Endothelial cell of umbilical vein (primary cell): ENCODE measurements at regions not wholly inside any gene's neighbourhood (a gene's known extent, or its start where the extent isn't known, plus 50 kb on each side); places are given as distances from the start of the nearest gene placed in this dataset.

Experiments used
- BruUV-seq: library from RNA; stranded (reverse); fragments of 400-500 nt; replicated peaks from 2 replicates; lab custom pipeline; 2021; lab: Mats Ljungman, UMichigan
- CTCF ChIA-PET: fragments of 300-600, 350-600 bp; sonication (Branson Sonifier 250); formaldehyde crosslinking; loops from one replicate; lab custom pipeline; 2021; ENCODE audit warnings: antibody characterized with exemption, inconsistent platforms; lab: Charles Lee
- POLR2A ChIA-PET: fragments of 300-600, 350-600 bp; sonication (Branson Sonifier 250); formaldehyde crosslinking; loops from one replicate; lab custom pipeline; 2021; ENCODE audit warnings: antibody characterized with exemption, inconsistent platforms; lab: Charles Lee
- DNase-seq: peaks from one replicate; pipeline ENCODE4 v3.0.0-alpha.2; 2011; ENCODE audit warnings: low read depth, low spot score
- FAIRE-seq: peaks from 2 replicates; lab custom pipeline; 2011; peaks lifted over from hg19 to GRCh38; lab: Jason Lieb, UNC
- H2AFZ ChIP-seq: 2 replicates; pipeline ENCODE4 v1.6.0; 2012; ENCODE audit warnings: low read depth, low read length, control low read depth, inconsistent platforms
- H3K27ac ChIP-seq: 2 replicates; pipeline ENCODE4 v1.5.1; 2011; ENCODE audit warnings: low read depth, mild to moderate bottlenecking, control low read depth, low read length, moderate library complexity; ENCODE audit not compliant: insufficient read depth
- H3K27me3 ChIP-seq, 2 experiments: 2 replicates each; pipeline versions ENCODE4 v1.6.0 to v1.6.1; 2011; ENCODE audit warnings: low read length in 2 of 2, mixed read lengths in 1 of 2; ENCODE audit not compliant: control insufficient read depth in 2 of 2, insufficient read depth in 2 of 2
- H3K36me3 ChIP-seq, 2 experiments: 2 replicates in 1 of 2; 3 replicates in 1 of 2; pipeline ENCODE4 v1.5.1; 2011; ENCODE audit warnings: low read length in 2 of 2, mild to moderate bottlenecking in 1 of 2, moderate library complexity in 1 of 2; ENCODE audit not compliant: control insufficient read depth in 2 of 2, insufficient read depth in 2 of 2; ENCODE audit errors: extremely low read depth in 1 of 2
- H3K4me1 ChIP-seq: 3 replicates; pipeline ENCODE4 v1.5.1; 2011; ENCODE audit warnings: mild to moderate bottlenecking, low read length; ENCODE audit not compliant: control insufficient read depth, insufficient read depth; ENCODE audit errors: extremely low read depth
- H3K4me2 ChIP-seq: 2 replicates; pipeline ENCODE4 v1.6.1; 2011; ENCODE audit warnings: low read length, control low read depth, mixed read lengths; ENCODE audit not compliant: insufficient read depth
- H3K4me3 ChIP-seq, 3 experiments: fragments of 200-600 bp in 1 of 3; sonication (generic), shearing (Covaris generic) in 1 of 3; replicated peaks in 1 of 3; 2 replicates each; pipeline ENCODE4 v1.5.1; 2011 to 2016; ENCODE audit warnings: control low read depth in 3 of 3, low read length in 3 of 3, mild to moderate bottlenecking in 2 of 3, inconsistent platforms in 1 of 3, low read depth in 1 of 3, moderate library complexity in 1 of 3; ENCODE audit not compliant: insufficient read depth in 1 of 3
- H3K79me2 ChIP-seq: 2 replicates; pipeline ENCODE4 v1.6.0; 2012; ENCODE audit warnings: low read length, inconsistent platforms; ENCODE audit not compliant: control insufficient read depth, insufficient read depth
- H3K9ac ChIP-seq: replicated peaks from 2 replicates; pipeline ENCODE3; 2011; ENCODE audit warnings: low read length, control low read depth; ENCODE audit not compliant: insufficient read depth; ENCODE audit errors: extremely low read depth
- H3K9me1 ChIP-seq: replicated peaks from 3 replicates; pipeline ENCODE4 v1.6.0; 2011; ENCODE audit warnings: mild to moderate bottlenecking, low read length; ENCODE audit not compliant: control insufficient read depth, insufficient read depth; ENCODE audit errors: extremely low read depth
- H3K9me3 ChIP-seq: replicated peaks from 2 replicates; pipeline ENCODE4 v1.5.1; 2012; ENCODE audit warnings: low read length, inconsistent platforms; ENCODE audit not compliant: control insufficient read depth, insufficient read depth
- H4K20me1 ChIP-seq: replicated peaks from 2 replicates; pipeline ENCODE3; 2011; ENCODE audit warnings: mild to moderate bottlenecking, low read length; ENCODE audit not compliant: control insufficient read depth, insufficient read depth; ENCODE audit errors: extremely low read depth
- EZH2 ChIP-seq: IDR thresholded peaks from 2 replicates; pipeline ENCODE4 v1.6.1; 2012; ENCODE audit warnings: borderline replicate concordance, low read depth, mild to moderate bottlenecking, moderate library complexity, low read length, inconsistent platforms; ENCODE audit not compliant: severe bottlenecking
- FOS ChIP-seq: IDR thresholded peaks from 2 replicates; pipeline ENCODE4 v1.6.1; 2011; ENCODE audit warnings: mild to moderate bottlenecking, low read length, moderate library complexity, borderline replicate concordance; ENCODE audit not compliant: insufficient read depth
- GATA2 ChIP-seq: IDR thresholded peaks from 2 replicates; pipeline ENCODE4 v1.7.0; 2011; ENCODE audit warnings: low read depth, mild to moderate bottlenecking, moderate library complexity, mixed read lengths, low read length; ENCODE audit not compliant: insufficient read length, insufficient read depth
- JUN ChIP-seq: IDR thresholded peaks from 2 replicates; pipeline ENCODE4 v1.6.1; 2011; ENCODE audit warnings: borderline replicate concordance, low read depth; ENCODE audit not compliant: insufficient read length, insufficient read depth
- MYC ChIP-seq: IDR thresholded peaks from one replicate; pipeline ENCODE4 v1.6.1; 2011; ENCODE audit warnings: mild to moderate bottlenecking, low read depth, low read length
- POLR2A ChIP-seq: IDR thresholded peaks from 2 replicates; pipeline ENCODE4 v1.6.1; 2012; ENCODE audit warnings: low read depth, mild to moderate bottlenecking, control low read depth, low read length
- POLR2AphosphoS5 ChIP-seq: IDR thresholded peaks from 2 replicates; pipeline ENCODE4 v1.6.1; 2012; ENCODE audit warnings: low read depth, mild to moderate bottlenecking, control low read depth, low read length, moderate library complexity; ENCODE audit not compliant: insufficient read depth
- dilution Hi-C: fragments of 300-500 bp; cut with MboI; formaldehyde crosslinking; loops from one replicate; pipeline ENCODE4 v1.15.0; 2019; ENCODE audit warnings: low sequenced_read_pairs; ENCODE audit not compliant: extremely low pct_ligation_motif_present
- intact Hi-C: fragments of 100-400 bp; cut with micrococcal nuclease; formaldehyde crosslinking; loops from one replicate; pipeline ENCODE4 v1.10.0; 2022
- TF ChIP-seq, protein P1 (sequence below): IDR thresholded peaks from 2 replicates; pipeline ENCODE4 v1.6.1; 2011; ENCODE audit not compliant: insufficient read depth, insufficient read length
- TF ChIP-seq, protein P2 (sequence below), 2 donors: IDR thresholded peaks; 1 replicate in 1 of 2; 2 replicates in 1 of 2; pipeline ENCODE4 v1.5.1; 2011; ENCODE audit warnings: low read length in 2 of 2, mild to moderate bottlenecking in 2 of 2, moderate library complexity in 2 of 2, control low read depth in 1 of 2, inconsistent platforms in 1 of 2, low read depth in 1 of 2; ENCODE audit not compliant: insufficient read depth in 1 of 2; ENCODE audit errors: extremely low read depth in 1 of 2

DNA sequence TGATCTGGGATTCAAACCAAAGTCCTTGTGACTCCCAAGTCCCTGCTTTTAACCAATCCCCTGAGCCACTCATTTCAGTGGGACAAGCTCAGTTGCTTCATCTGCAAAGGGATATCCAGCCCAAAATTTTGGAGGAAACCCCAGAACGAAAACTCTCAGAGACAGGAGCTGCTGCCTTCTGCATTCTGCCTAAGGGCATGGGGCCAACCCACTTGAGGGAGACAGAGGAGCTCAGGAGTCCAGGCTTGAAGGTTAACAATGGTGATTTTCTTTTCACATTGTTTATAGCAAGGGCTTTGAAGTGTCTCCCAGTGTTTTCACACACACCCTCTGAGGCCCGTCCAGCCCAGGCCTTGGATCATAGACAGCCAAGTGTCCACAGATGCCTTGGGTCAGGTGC lies 148.1 kb upstream of the CTTNBP2NL start:
- no TSS peak for BruUV-seq
- CTCF ChIA-PET = no interaction called here
- no peaks in the 10 kb centered on the region for H3K9me3 ChIP-seq
- FAIRE-seq = no peak
- H2AFZ ChIP-seq = no peak overlapping the region
- no peaks in the 10 kb centered on the region for H3K4me1 ChIP-seq
- H3K4me2 ChIP-seq = no peak overlapping the region
- H3K9me1 ChIP-seq = no peaks in the 10 kb centered on the region
- dilution Hi-C loops = no loop called here
- no peak for DNase-seq
- H3K4me3 ChIP-seq = no peak overlapping the region
- H3K9ac ChIP-seq = no peak overlapping the region
- intact Hi-C loops = no loop called here
- no peaks in the 10 kb centered on the region for H3K36me3 ChIP-seq
- no peaks in the 10 kb centered on the region for H3K79me2 ChIP-seq
- no peaks in the 10 kb centered on the region for H4K20me1 ChIP-seq
- POLR2A ChIA-PET = no interaction called here
- no peaks in the 10 kb centered on the region for H3K27me3 ChIP-seq
- TF ChIP-seq MYC = no peak
- TF ChIP-seq FOS = no peak
- TF ChIP-seq POLR2AphosphoS5 = no peak
- TF ChIP-seq POLR2A = no peak
- TF ChIP-seq, protein P1, sequence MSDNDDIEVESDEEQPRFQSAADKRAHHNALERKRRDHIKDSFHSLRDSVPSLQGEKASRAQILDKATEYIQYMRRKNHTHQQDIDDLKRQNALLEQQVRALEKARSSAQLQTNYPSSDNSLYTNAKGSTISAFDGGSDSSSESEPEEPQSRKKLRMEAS = no peak
- TF ChIP-seq, protein P2, sequence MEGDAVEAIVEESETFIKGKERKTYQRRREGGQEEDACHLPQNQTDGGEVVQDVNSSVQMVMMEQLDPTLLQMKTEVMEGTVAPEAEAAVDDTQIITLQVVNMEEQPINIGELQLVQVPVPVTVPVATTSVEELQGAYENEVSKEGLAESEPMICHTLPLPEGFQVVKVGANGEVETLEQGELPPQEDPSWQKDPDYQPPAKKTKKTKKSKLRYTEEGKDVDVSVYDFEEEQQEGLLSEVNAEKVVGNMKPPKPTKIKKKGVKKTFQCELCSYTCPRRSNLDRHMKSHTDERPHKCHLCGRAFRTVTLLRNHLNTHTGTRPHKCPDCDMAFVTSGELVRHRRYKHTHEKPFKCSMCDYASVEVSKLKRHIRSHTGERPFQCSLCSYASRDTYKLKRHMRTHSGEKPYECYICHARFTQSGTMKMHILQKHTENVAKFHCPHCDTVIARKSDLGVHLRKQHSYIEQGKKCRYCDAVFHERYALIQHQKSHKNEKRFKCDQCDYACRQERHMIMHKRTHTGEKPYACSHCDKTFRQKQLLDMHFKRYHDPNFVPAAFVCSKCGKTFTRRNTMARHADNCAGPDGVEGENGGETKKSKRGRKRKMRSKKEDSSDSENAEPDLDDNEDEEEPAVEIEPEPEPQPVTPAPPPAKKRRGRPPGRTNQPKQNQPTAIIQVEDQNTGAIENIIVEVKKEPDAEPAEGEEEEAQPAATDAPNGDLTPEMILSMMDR (IDR thresholded peaks at IDR 0.05; ENCODE audit: extremely low read depth in 1 of 2, insufficient read depth in 1 of 2, low read depth in 1 of 2, low read length in 2 of 2) = no peak
- H3K27ac ChIP-seq = no peak overlapping the region

DNA sequence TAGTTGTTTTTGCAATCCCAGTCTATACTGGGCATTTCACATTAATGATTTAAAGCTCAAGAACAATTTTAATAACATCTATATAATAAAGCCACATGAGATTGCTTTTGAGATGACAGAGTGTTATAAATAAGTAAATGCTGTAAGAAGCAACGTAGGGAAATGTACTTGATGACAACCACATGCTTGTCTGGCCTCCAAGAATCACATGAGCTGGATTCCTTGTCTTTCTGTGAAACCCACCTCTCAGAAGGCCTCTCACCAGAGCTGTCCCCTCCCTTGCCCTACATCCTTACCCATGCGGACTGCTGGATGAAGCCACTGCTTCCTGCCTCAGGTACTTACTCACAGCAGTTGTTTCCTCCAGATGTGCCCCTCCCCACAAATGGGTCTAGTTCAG lies 145.1 kb upstream of the CTTNBP2NL start:
- FAIRE-seq (no peak), DNase-seq (no peak)
- ChIA-PET POLR2A (no interaction called here), CTCF (no interaction called here)
- no peak overlapping the region for H3K4me2 ChIP-seq
- TF ChIP-seq POLR2AphosphoS5 (no peak), JUN (no peak), EZH2 (no peak), GATA2 (no peak)
- TF ChIP-seq, protein P1 = no peak
- H3K4me3 ChIP-seq = no peak overlapping the region
- H4K20me1 ChIP-seq = no peaks in the 10 kb centered on the region
- H3K27me3 ChIP-seq = no peaks in the 10 kb centered on the region
- no peak overlapping the region for H3K27ac ChIP-seq
- BruUV-seq = no TSS peak
- intact Hi-C loops = no loop called here
- H3K79me2 ChIP-seq = no peaks in the 10 kb centered on the region
- no peaks in the 10 kb centered on the region for H3K4me1 ChIP-seq
- H3K9ac ChIP-seq = no peak overlapping the region
- dilution Hi-C loops = no loop called here
- no peaks in the 10 kb centered on the region for H3K9me3 ChIP-seq
- no peaks in the 10 kb centered on the region for H3K9me1 ChIP-seq
- no peak overlapping the region for H2AFZ ChIP-seq
- H3K36me3 ChIP-seq = no peaks in the 10 kb centered on the region
